A673 (cell line): ENCODE measurements at regions not wholly inside any gene's neighbourhood (a gene's known extent, or its start where the extent isn't known, plus 50 kb on each side); places are given as distances from the start of the nearest gene placed in this dataset.

Experiments used
- CTCF ChIP-seq: fragments of 300-800, 200-600 bp; sonication (generic); conservative IDR thresholded peaks from 2 replicates; pipeline ENCODE4 v1.5.1; 2017; ENCODE audit warnings: low read depth, mild to moderate bottlenecking, antibody characterized with exemption, low read length, moderate library complexity, mixed read lengths
- EZH2 ChIP-seq: fragments of 200-600 bp; sonication (generic); IDR thresholded peaks from 2 replicates; pipeline ENCODE4 v1.6.1; 2017; ENCODE audit warnings: borderline replicate concordance, low read depth, mild to moderate bottlenecking, mixed read lengths, antibody characterized with exemption, low read length; ENCODE audit not compliant: poor library complexity, severe bottlenecking

DNA sequence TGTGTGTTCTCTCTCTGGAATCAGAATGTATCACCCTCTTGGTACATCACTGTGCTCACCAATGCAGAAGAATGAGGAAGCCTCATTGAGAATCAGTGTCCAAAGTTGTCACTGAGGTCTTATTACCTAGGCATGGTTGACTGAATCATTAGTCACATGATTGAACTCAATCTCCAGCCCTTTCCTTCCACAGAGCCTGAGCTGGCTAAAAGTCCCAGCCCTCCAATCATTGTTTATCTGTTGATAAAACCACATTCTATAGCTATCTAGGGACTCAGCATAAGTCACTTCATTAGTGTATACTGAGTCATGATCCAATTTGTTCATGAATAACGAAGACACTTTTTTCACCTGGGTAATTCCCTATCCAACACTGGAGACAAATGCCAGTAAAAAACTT is 396.8 kb downstream of the TRAM1L1 start:
- no peak for TF ChIP-seq CTCF
- no peak for TF ChIP-seq EZH2
